ENCODE measurements at regions not wholly inside any gene's neighbourhood (a gene's known extent, or its start where the extent isn't known, plus 50 kb on each side); places are given as distances from the start of the nearest gene placed in this dataset.

- TF ChIP-seq CTCF (IDR thresholded peaks at IDR 0.05 in 4 of 5, conservative IDR thresholded peaks at IDR 0.05 in 1 of 5) (no peak), POLR2A (IDR thresholded peaks at IDR 0.05) (no peak)
Measured at GRCh38 chr2:5995832-5996231, 303.6 kb downstream of the SOX11 start.

All from gastrocnemius medialis (tissue), 4 donors.